OCI-LY3 (cell line): ENCODE measurements at regions not wholly inside any gene's neighbourhood (a gene's known extent, or its start where the extent isn't known, plus 50 kb on each side); places are given as distances from the start of the nearest gene placed in this dataset.

ENCODE experiments used
- EZH2phosphoT487 ChIP-seq: fragments of 200-600 bp; shearing (Covaris generic); IDR thresholded peaks from 2 replicates; pipeline ENCODE4 v1.6.1; 2018; ENCODE audit warnings: antibody characterized with exemption, mixed run types, low read depth
- TF ChIP-seq, protein P1 (sequence below): fragments of 200-600, 300-600 bp; sonication (generic); IDR thresholded peaks from 2 replicates; pipeline ENCODE4 v1.5.1; 2014; ENCODE audit warnings: antibody characterized with exemption, low read length, low read depth

- TF ChIP-seq, protein P1, sequence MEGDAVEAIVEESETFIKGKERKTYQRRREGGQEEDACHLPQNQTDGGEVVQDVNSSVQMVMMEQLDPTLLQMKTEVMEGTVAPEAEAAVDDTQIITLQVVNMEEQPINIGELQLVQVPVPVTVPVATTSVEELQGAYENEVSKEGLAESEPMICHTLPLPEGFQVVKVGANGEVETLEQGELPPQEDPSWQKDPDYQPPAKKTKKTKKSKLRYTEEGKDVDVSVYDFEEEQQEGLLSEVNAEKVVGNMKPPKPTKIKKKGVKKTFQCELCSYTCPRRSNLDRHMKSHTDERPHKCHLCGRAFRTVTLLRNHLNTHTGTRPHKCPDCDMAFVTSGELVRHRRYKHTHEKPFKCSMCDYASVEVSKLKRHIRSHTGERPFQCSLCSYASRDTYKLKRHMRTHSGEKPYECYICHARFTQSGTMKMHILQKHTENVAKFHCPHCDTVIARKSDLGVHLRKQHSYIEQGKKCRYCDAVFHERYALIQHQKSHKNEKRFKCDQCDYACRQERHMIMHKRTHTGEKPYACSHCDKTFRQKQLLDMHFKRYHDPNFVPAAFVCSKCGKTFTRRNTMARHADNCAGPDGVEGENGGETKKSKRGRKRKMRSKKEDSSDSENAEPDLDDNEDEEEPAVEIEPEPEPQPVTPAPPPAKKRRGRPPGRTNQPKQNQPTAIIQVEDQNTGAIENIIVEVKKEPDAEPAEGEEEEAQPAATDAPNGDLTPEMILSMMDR: no peak
- no peak for TF ChIP-seq EZH2phosphoT487
These were observed 78.3 kb upstream of the MAP4K4 start for GRCh38 chr2:101619191-101619591.
